ENCODE measurements at regions not wholly inside any gene's neighbourhood (a gene's known extent, or its start where the extent isn't known, plus 50 kb on each side); places are given as distances from the start of the nearest gene placed in this dataset.

- Histone ChIP-seq H3K23ac (ENCODE audit: low read length) (no peak overlapping the region), H3K79me1 (ENCODE audit: low read length) (no peaks in the 10 kb centered on the region), H3K4me2 (ENCODE audit: low read length) (peak overlapping the region; percentile 43), H2BK120ac (ENCODE audit: low read depth, low read length) (no peak overlapping the region), H3K79me2 (ENCODE audit: control insufficient read depth, insufficient read depth, low read length) (no peaks in the 10 kb centered on the region), H3K4me3 (ENCODE audit: low read length) (no peak overlapping the region), H3K18ac (ENCODE audit: low read length) (no peak overlapping the region), H2AK5ac (ENCODE audit: low read length) (no peak overlapping the region), H3K27me3 (ENCODE audit: insufficient read depth, low read length, poor library complexity) (no peaks in the 10 kb centered on the region), H4K5ac (ENCODE audit: low read length) (no peak overlapping the region), H3K27ac (ENCODE audit: low read depth, low read length) (no peak overlapping the region), H2BK5ac (ENCODE audit: low read length) (no peak overlapping the region), H3K4me1 (ENCODE audit: control insufficient read depth, low read depth, low read length) (no peaks in the 10 kb centered on the region), H3K36me3 (ENCODE audit: control insufficient read depth, insufficient read depth, low read length) (no peaks in the 10 kb centered on the region), H4K8ac (ENCODE audit: low read depth, low read length) (no peak overlapping the region), H3K4ac (ENCODE audit: low read depth, low read length) (no peak overlapping the region), H3K56ac (ENCODE audit: low read length) (peak overlapping the region; percentile 81), H2BK15ac (replicated peaks; ENCODE audit: low read depth) (no peak overlapping the region), H3K9ac (ENCODE audit: low read length) (peak overlapping the region; percentile 68)
- peak; percentile 32 for DNase-seq
- WGBS (ENCODE audit: extremely low coverage, insufficient coverage, low lambda C conversion rate) = no CpG with 5 or more reads among the region's 18 CpGs
Measured at GRCh38 chr5:127228540-127229184, 61.9 kb upstream of the MEGF10 start.

- H4K8ac ChIP-seq (ENCODE audit: low read depth, low read length) = no peak overlapping the region
- no peaks in the 10 kb centered on the region for H3K79me2 ChIP-seq (ENCODE audit: control insufficient read depth, insufficient read depth, low read length)
- no peak overlapping the region for H3K23ac ChIP-seq (ENCODE audit: low read length)
- no peak overlapping the region for H2BK5ac ChIP-seq (ENCODE audit: low read length)
- H3K79me1 ChIP-seq (ENCODE audit: low read length) = no peaks in the 10 kb centered on the region
- H3K36me3 ChIP-seq (ENCODE audit: control insufficient read depth, insufficient read depth, low read length) = no peaks in the 10 kb centered on the region
- peak overlapping the region; percentile 68 for H3K9ac ChIP-seq (ENCODE audit: low read length)
- no CpG with 5 or more reads among the region's 61 CpGs for WGBS (ENCODE audit: extremely low coverage, insufficient coverage, low lambda C conversion rate)
- peak overlapping the region; percentile 81 for H3K56ac ChIP-seq (ENCODE audit: low read length)
- H2AK5ac ChIP-seq (ENCODE audit: low read length) = no peak overlapping the region
- H3K18ac ChIP-seq (ENCODE audit: low read length) = no peak overlapping the region
- peak overlapping the region; percentile 30 for H3K4me3 ChIP-seq (ENCODE audit: low read length)
- H2BK15ac ChIP-seq (replicated peaks; ENCODE audit: low read depth) = no peak overlapping the region
- H4K5ac ChIP-seq (ENCODE audit: low read length) = no peak overlapping the region
- no peaks in the 10 kb centered on the region for H3K4me1 ChIP-seq (ENCODE audit: control insufficient read depth, low read depth, low read length)
- no peak overlapping the region for H3K4ac ChIP-seq (ENCODE audit: low read depth, low read length)
- H3K27me3 ChIP-seq (ENCODE audit: insufficient read depth, low read length, poor library complexity) = no peaks in the 10 kb centered on the region
- H2BK120ac ChIP-seq (ENCODE audit: low read depth, low read length) = no peak overlapping the region
- peak; percentile 57 for DNase-seq
- H3K27ac ChIP-seq (ENCODE audit: low read depth, low read length) = no peak overlapping the region
- peak overlapping the region; percentile 43 for H3K4me2 ChIP-seq (ENCODE audit: low read length)
Measured at GRCh38 chr5:127229185-127229889, 61.3 kb upstream of the MEGF10 start.

DNA sequence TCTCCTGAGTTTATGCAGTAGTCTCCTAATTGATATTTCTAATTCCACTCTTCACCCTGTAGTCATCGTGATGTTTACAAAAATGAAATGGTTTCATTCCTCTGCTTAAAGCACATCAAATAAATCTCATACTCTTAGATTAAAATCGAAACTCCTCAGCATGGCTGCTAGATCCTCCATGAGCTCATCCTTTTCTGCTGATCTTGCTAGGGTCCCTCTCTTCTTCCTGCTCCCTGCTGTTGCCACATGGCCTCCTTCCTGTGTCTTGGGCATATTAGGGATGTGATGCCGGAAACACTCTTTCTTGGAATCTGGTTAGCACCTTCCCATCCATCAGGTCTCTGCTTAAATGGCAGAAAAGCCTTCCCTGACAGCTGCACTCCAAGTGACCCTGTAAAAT, 59.5 kb upstream of the MEGF10 start:
- H3K79me1 ChIP-seq (ENCODE audit: low read length) = no peaks in the 10 kb centered on the region
- H3K4me1 ChIP-seq (ENCODE audit: control insufficient read depth, low read depth, low read length) = no peaks in the 10 kb centered on the region
- H3K18ac ChIP-seq (ENCODE audit: low read length) = no peak overlapping the region
- H4K8ac ChIP-seq (ENCODE audit: low read depth, low read length) = no peak overlapping the region
- no peak overlapping the region for H2BK120ac ChIP-seq (ENCODE audit: low read depth, low read length)
- no peaks in the 10 kb centered on the region for H3K36me3 ChIP-seq (ENCODE audit: control insufficient read depth, insufficient read depth, low read length)
- H3K4ac ChIP-seq (ENCODE audit: low read depth, low read length) = no peak overlapping the region
- H3K27ac ChIP-seq (ENCODE audit: low read depth, low read length) = no peak overlapping the region
- no peaks in the 10 kb centered on the region for H3K27me3 ChIP-seq (ENCODE audit: insufficient read depth, low read length, poor library complexity)
- no peak overlapping the region for H4K5ac ChIP-seq (ENCODE audit: low read length)
- no peak overlapping the region for H3K4me3 ChIP-seq (ENCODE audit: low read length)
- no peaks in the 10 kb centered on the region for H3K79me2 ChIP-seq (ENCODE audit: control insufficient read depth, insufficient read depth, low read length)
- H2BK5ac ChIP-seq (ENCODE audit: low read length) = no peak overlapping the region
- no CpG with 5 or more reads among the region's 3 CpGs for WGBS (ENCODE audit: extremely low coverage, insufficient coverage, low lambda C conversion rate)
- H2AK5ac ChIP-seq (ENCODE audit: low read length) = no peak overlapping the region
- H3K4me2 ChIP-seq (ENCODE audit: low read length) = no peak overlapping the region
- no peak overlapping the region for H3K9ac ChIP-seq (ENCODE audit: low read length)
- no peak overlapping the region for H2BK15ac ChIP-seq (replicated peaks; ENCODE audit: low read depth)
- no peak overlapping the region for H3K56ac ChIP-seq (ENCODE audit: low read length)
- peak; percentile 5 for DNase-seq
- no peak overlapping the region for H3K23ac ChIP-seq (ENCODE audit: low read length)

DNA sequence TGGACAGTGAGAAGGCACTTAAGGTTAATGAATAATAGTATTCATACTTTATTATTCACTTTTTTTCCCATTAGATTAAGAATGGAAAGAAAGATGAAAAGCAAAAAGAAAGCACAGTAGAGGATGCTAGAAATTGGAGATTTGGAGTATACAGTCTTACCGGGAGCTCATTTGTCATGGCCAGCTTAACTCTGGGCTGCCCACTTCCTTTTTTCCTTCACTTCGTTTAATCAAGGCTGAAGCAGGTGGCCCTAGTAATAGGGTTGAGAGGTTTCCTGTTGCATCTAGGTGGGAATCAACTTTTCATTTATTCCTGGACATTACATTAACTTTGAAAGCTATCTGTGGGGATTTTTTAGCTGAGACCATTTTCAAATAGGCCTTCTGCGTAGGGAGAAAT, 57.0 kb upstream of the MEGF10 start:
- Histone ChIP-seq H4K5ac (ENCODE audit: low read length) (no peak overlapping the region), H3K56ac (ENCODE audit: low read length) (no peak overlapping the region), H3K4me1 (ENCODE audit: control insufficient read depth, low read depth, low read length) (no peaks in the 10 kb centered on the region), H3K4ac (ENCODE audit: low read depth, low read length) (no peak overlapping the region), H3K79me2 (ENCODE audit: control insufficient read depth, insufficient read depth, low read length) (no peaks in the 10 kb centered on the region), H4K8ac (ENCODE audit: low read depth, low read length) (no peak overlapping the region), H3K23ac (ENCODE audit: low read length) (no peak overlapping the region), H3K27ac (ENCODE audit: low read depth, low read length) (no peak overlapping the region), H3K4me3 (ENCODE audit: low read length) (no peak overlapping the region), H3K27me3 (ENCODE audit: insufficient read depth, low read length, poor library complexity) (no peaks in the 10 kb centered on the region), H3K79me1 (ENCODE audit: low read length) (no peaks in the 10 kb centered on the region), H3K4me2 (ENCODE audit: low read length) (no peak overlapping the region), H3K18ac (ENCODE audit: low read length) (no peak overlapping the region), H2AK5ac (ENCODE audit: low read length) (no peak overlapping the region), H2BK5ac (ENCODE audit: low read length) (no peak overlapping the region), H3K36me3 (ENCODE audit: control insufficient read depth, insufficient read depth, low read length) (no peaks in the 10 kb centered on the region), H3K9ac (ENCODE audit: low read length) (no peak overlapping the region), H2BK120ac (ENCODE audit: low read depth, low read length) (no peak overlapping the region), H2BK15ac (replicated peaks; ENCODE audit: low read depth) (no peak overlapping the region)
- WGBS (ENCODE audit: extremely low coverage, insufficient coverage, low lambda C conversion rate) = no CpG with 5 or more reads among the region's 3 CpGs
- DNase-seq = no peak

DNA sequence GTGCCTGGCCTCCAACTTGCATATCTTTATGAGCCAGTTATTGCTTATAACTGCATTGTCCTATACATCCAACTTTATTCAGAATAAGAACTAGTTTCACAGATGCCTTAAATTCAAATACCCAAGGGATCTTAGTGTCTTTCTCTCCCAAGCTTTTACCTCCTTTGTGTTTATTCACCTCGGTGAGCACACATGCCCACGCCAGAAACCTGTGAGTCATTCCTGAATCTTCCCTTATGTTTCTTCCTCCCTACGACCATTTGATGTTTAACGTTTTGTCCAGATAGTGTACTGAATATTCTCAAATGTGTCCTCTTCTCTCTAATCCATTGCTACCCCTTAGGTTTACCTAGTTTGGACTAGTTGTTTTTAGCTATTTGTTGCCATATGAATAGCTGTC, 55.5 kb upstream of the MEGF10 start:
- Histone ChIP-seq H3K23ac (ENCODE audit: low read length) (no peak overlapping the region), H3K9ac (ENCODE audit: low read length) (no peak overlapping the region), H2BK120ac (ENCODE audit: low read depth, low read length) (no peak overlapping the region), H3K4ac (ENCODE audit: low read depth, low read length) (no peak overlapping the region), H3K18ac (ENCODE audit: low read length) (no peak overlapping the region), H3K79me1 (ENCODE audit: low read length) (no peaks in the 10 kb centered on the region), H3K27me3 (ENCODE audit: insufficient read depth, low read length, poor library complexity) (no peaks in the 10 kb centered on the region), H3K4me2 (ENCODE audit: low read length) (no peak overlapping the region), H3K36me3 (ENCODE audit: control insufficient read depth, insufficient read depth, low read length) (no peaks in the 10 kb centered on the region), H4K8ac (ENCODE audit: low read depth, low read length) (no peak overlapping the region), H3K56ac (ENCODE audit: low read length) (no peak overlapping the region), H3K79me2 (ENCODE audit: control insufficient read depth, insufficient read depth, low read length) (no peaks in the 10 kb centered on the region), H2BK15ac (replicated peaks; ENCODE audit: low read depth) (no peak overlapping the region), H3K4me3 (ENCODE audit: low read length) (no peak overlapping the region), H3K4me1 (ENCODE audit: control insufficient read depth, low read depth, low read length) (no peaks in the 10 kb centered on the region), H4K5ac (ENCODE audit: low read length) (no peak overlapping the region), H3K27ac (ENCODE audit: low read depth, low read length) (no peak overlapping the region), H2BK5ac (ENCODE audit: low read length) (no peak overlapping the region), H2AK5ac (ENCODE audit: low read length) (no peak overlapping the region)
- DNase-seq = no peak
- no CpG with 5 or more reads among the region's 4 CpGs for WGBS (ENCODE audit: extremely low coverage, insufficient coverage, low lambda C conversion rate)
